ENCODE measurements at regions not wholly inside any gene's neighbourhood (a gene's known extent, or its start where the extent isn't known, plus 50 kb on each side); places are given as distances from the start of the nearest gene placed in this dataset.

- no peak for DNase-seq (ENCODE audit: low spot score)
Observed at GRCh38 chr5:3221432-3221831, 374.2 kb upstream of the IRX1 start.

GRCh38 chr5:3220638-3221288 is 374.9 kb upstream of the IRX1 start:
- no peak for DNase-seq (ENCODE audit: low spot score)

GRCh38 chr5:3220201-3220600 is 375.4 kb upstream of the IRX1 start:
- DNase-seq (ENCODE audit: low spot score): no peak

- no peak for DNase-seq (ENCODE audit: low spot score)
Observed at GRCh38 chr5:3218916-3219650, 376.5 kb upstream of the IRX1 start.

GRCh38 chr5:3217771-3218495 is 377.7 kb upstream of the IRX1 start:
- no peak for DNase-seq (ENCODE audit: low spot score)

GRCh38 chr5:3217114-3217513 is 378.5 kb upstream of the IRX1 start:
- no peak for DNase-seq (ENCODE audit: low spot score)

GRCh38 chr5:3216386-3216785 is 379.2 kb upstream of the IRX1 start:
- DNase-seq (ENCODE audit: low spot score): no peak

GRCh38 chr5:3214838-3215374 is 380.7 kb upstream of the IRX1 start:
- no peak for DNase-seq (ENCODE audit: low spot score)

GRCh38 chr5:3214396-3214795 is 381.2 kb upstream of the IRX1 start:
- DNase-seq (ENCODE audit: low spot score): no peak

GRCh38 chr5:3212869-3213268 is 382.8 kb upstream of the IRX1 start:
- DNase-seq (ENCODE audit: low spot score): no peak

GRCh38 chr5:3210531-3210930 is 385.1 kb upstream of the IRX1 start:
- no peak for DNase-seq (ENCODE audit: low spot score)

GRCh38 chr5:3209918-3210317 is 385.7 kb upstream of the IRX1 start:
- no peak for DNase-seq (ENCODE audit: low spot score)

- no peak for DNase-seq (ENCODE audit: low spot score)
Observed at GRCh38 chr5:3202570-3202969, 393.1 kb upstream of the IRX1 start.

GRCh38 chr5:3201941-3202340 is 393.7 kb upstream of the IRX1 start:
- no peak for DNase-seq (ENCODE audit: low spot score)

GRCh38 chr5:3201121-3201520 is 394.5 kb upstream of the IRX1 start:
- no peak for DNase-seq (ENCODE audit: low spot score)

- no peak for DNase-seq (ENCODE audit: low spot score)
Observed at GRCh38 chr5:3199962-3200755, 395.5 kb upstream of the IRX1 start.

GRCh38 chr5:3198074-3198449 is 397.6 kb upstream of the IRX1 start:
- DNase-seq (ENCODE audit: low spot score): no peak

- no peak for DNase-seq (ENCODE audit: low spot score)
Observed at GRCh38 chr5:3197304-3198073, 398.1 kb upstream of the IRX1 start.

- no peak for DNase-seq (ENCODE audit: low spot score)
Observed at GRCh38 chr5:3195994-3196393, 399.6 kb upstream of the IRX1 start.

GRCh38 chr5:3194684-3195083 is 400.9 kb upstream of the IRX1 start:
- no peak for DNase-seq (ENCODE audit: low spot score)

- DNase-seq (ENCODE audit: low spot score): no peak
Observed at GRCh38 chr5:3194271-3194670, 401.4 kb upstream of the IRX1 start.
